SK-N-SH treated with all-trans-retinoic acid at 6 μM for 48 hours (cell line): ENCODE measurements at regions not wholly inside any gene's neighbourhood (a gene's known extent, or its start where the extent isn't known, plus 50 kb on each side); places are given as distances from the start of the nearest gene placed in this dataset.

Experiments
- ATAC-seq: fragments of 200-7000 bp; cut with Tn5 transposase; 3 replicates; pipeline ENCODE4 v1.9.1; 2020; ENCODE audit warnings: mild to moderate bottlenecking, moderate library complexity
- ARNTL ChIP-seq: fragments of 450-650 bp; formaldehyde crosslinking; IDR thresholded peaks from 2 replicates; pipeline ENCODE4 v1.5.0; 2020; ENCODE audit warnings: low read depth, mild to moderate bottlenecking, moderate library complexity, borderline replicate concordance
- BACH2 ChIP-seq: fragments of 250-450 bp; sonication (Bioruptor Pico); IDR thresholded peaks from 2 replicates; pipeline ENCODE4 v1.9.0; 2021; ENCODE audit warnings: mild to moderate bottlenecking, borderline replicate concordance
- CSDC2 ChIP-seq: fragments of 250-450 bp; sonication (Bioruptor Pico); IDR thresholded peaks from 2 replicates; pipeline ENCODE4 v1.5.0; 2020; ENCODE audit warnings: mild to moderate bottlenecking, moderate library complexity
- ESRRG ChIP-seq: fragments of 250-450 bp; sonication (Bioruptor Pico); IDR thresholded peaks from 2 replicates; pipeline ENCODE4 v1.6.1; 2021; ENCODE audit warnings: mild to moderate bottlenecking
- GLIS3 ChIP-seq: fragments of 250-450 bp; sonication (Bioruptor Pico); IDR thresholded peaks from 2 replicates; pipeline ENCODE4 v1.5.0; 2020; ENCODE audit warnings: mild to moderate bottlenecking, moderate library complexity
- ISL1 ChIP-seq: fragments of 250-450 bp; sonication (Bioruptor Pico); IDR thresholded peaks from 2 replicates; pipeline ENCODE4 v2.1.2; 2022; ENCODE audit warnings: mild to moderate bottlenecking, moderate library complexity
- OSR1 ChIP-seq: fragments of 250-450 bp; sonication (Bioruptor Pico); IDR thresholded peaks from 2 replicates; pipeline ENCODE4 v1.8.0; 2022; ENCODE audit warnings: moderate library complexity, mild to moderate bottlenecking, inconsistent platforms
- PPARA ChIP-seq: fragments of 250-450 bp; sonication (Bioruptor Pico); IDR thresholded peaks from 2 replicates; pipeline ENCODE4 v1.5.0; 2020; ENCODE audit warnings: mild to moderate bottlenecking, borderline replicate concordance
- RARB ChIP-seq: fragments of 250-450 bp; sonication (Bioruptor Pico); IDR thresholded peaks from 2 replicates; pipeline ENCODE4 v1.8.0; 2021; ENCODE audit warnings: mild to moderate bottlenecking, moderate library complexity
- SNAI2 ChIP-seq: fragments of 250-450 bp; sonication (Bioruptor Pico); IDR thresholded peaks from 2 replicates; pipeline ENCODE4 v1.5.0; 2020; ENCODE audit warnings: mild to moderate bottlenecking, moderate library complexity
- TCF4 ChIP-seq: fragments of 250-450 bp; sonication (Bioruptor Pico); IDR thresholded peaks from 2 replicates; pipeline ENCODE4 v1.8.0; 2021; ENCODE audit warnings: mild to moderate bottlenecking, moderate library complexity, borderline replicate concordance
- TOX ChIP-seq: fragments of 250-450 bp; sonication (Bioruptor Pico); IDR thresholded peaks from 2 replicates; pipeline ENCODE4 v1.8.0; 2021; ENCODE audit warnings: mild to moderate bottlenecking, moderate library complexity, borderline replicate concordance
- ZC3H10 ChIP-seq: fragments of 250-450 bp; sonication (Bioruptor Pico); IDR thresholded peaks from 2 replicates; pipeline ENCODE4 v1.5.1; 2021; ENCODE audit warnings: mild to moderate bottlenecking, moderate library complexity
- ZFP3 ChIP-seq: fragments of 250-450 bp; sonication (Bioruptor Pico); IDR thresholded peaks from 2 replicates; pipeline ENCODE4 v1.5.0; 2020; ENCODE audit warnings: mild to moderate bottlenecking, moderate library complexity
- ZFP30 ChIP-seq: fragments of 450-650 bp; formaldehyde crosslinking; IDR thresholded peaks from 2 replicates; pipeline ENCODE4 v1.5.0; 2022; ENCODE audit warnings: mild to moderate bottlenecking, moderate library complexity
- ZNF565 ChIP-seq: fragments of 450-650 bp; formaldehyde crosslinking; conservative IDR thresholded peaks from 2 replicates; pipeline ENCODE4 v1.5.0; 2020; ENCODE audit warnings: low read depth, mild to moderate bottlenecking, moderate library complexity
- ZNF70 ChIP-seq: fragments of 450-650 bp; formaldehyde crosslinking; IDR thresholded peaks from 2 replicates; pipeline ENCODE4 v1.5.0; 2020; ENCODE audit warnings: mild to moderate bottlenecking, moderate library complexity
- ZNF8 ChIP-seq: fragments of 450-650 bp; formaldehyde crosslinking; IDR thresholded peaks from 2 replicates; pipeline ENCODE4 v1.5.0; 2020; ENCODE audit warnings: mild to moderate bottlenecking, moderate library complexity
- TF ChIP-seq, protein P1 (sequence below): fragments of 250-450 bp; sonication (Bioruptor Pico); IDR thresholded peaks from 2 replicates; pipeline ENCODE4 v1.5.1; 2020; ENCODE audit warnings: low read depth, mild to moderate bottlenecking, moderate library complexity
- TF ChIP-seq, protein P2 (sequence below): fragments of 250-450 bp; sonication (Bioruptor Pico); IDR thresholded peaks from 2 replicates; pipeline ENCODE4 v1.5.0; 2020; ENCODE audit warnings: mild to moderate bottlenecking, moderate library complexity
- TF ChIP-seq, protein P3 (sequence below): fragments of 250-450 bp; sonication (Bioruptor Pico); IDR thresholded peaks from 2 replicates; pipeline ENCODE4 v1.5.1; 2021; ENCODE audit warnings: mild to moderate bottlenecking, moderate library complexity
- TF ChIP-seq, protein P4 (sequence below): fragments of 250-450 bp; sonication (Bioruptor Pico); IDR thresholded peaks from 2 replicates; pipeline ENCODE4 v1.8.0; 2021; ENCODE audit warnings: low read depth, mild to moderate bottlenecking, moderate library complexity, borderline replicate concordance

DNA sequence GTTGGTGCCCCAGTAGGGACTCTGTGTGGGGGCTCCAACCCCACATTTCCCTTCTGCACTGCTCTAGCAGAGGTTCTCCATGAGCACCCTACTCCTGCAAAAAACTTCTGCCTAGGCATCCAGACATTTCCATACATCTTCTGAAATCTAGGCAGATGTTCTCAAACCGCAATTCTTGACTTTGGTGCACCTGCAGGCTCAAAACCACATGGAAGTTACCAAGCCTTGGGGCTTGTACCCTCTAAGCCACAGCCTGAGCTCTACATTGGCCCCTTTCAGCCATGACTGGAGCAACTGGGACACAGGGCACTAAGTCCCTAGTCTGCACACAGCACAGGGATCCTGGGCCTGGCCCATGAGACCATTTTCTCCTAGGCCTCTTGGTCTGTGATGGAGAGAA lies 66.5 kb upstream of the VGLL3 start:
- TF ChIP-seq, protein P1, sequence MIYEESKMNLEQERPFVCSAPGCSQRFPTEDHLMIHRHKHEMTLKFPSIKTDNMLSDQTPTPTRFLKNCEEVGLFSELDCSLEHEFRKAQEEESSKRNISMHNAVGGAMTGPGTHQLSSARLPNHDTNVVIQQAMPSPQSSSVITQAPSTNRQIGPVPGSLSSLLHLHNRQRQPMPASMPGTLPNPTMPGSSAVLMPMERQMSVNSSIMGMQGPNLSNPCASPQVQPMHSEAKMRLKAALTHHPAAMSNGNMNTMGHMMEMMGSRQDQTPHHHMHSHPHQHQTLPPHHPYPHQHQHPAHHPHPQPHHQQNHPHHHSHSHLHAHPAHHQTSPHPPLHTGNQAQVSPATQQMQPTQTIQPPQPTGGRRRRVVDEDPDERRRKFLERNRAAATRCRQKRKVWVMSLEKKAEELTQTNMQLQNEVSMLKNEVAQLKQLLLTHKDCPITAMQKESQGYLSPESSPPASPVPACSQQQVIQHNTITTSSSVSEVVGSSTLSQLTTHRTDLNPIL (CRISPR knock-in tag) = no peak
- TF ChIP-seq OSR1 (CRISPR knock-in tag) = no peak
- no peak for TF ChIP-seq ZNF565 (CRISPR knock-in tag)
- TF ChIP-seq ZC3H10 (CRISPR knock-in tag) = no peak
- no peak for TF ChIP-seq ARNTL
- TF ChIP-seq ESRRG (CRISPR knock-in tag) = no peak
- TF ChIP-seq, protein P2, sequence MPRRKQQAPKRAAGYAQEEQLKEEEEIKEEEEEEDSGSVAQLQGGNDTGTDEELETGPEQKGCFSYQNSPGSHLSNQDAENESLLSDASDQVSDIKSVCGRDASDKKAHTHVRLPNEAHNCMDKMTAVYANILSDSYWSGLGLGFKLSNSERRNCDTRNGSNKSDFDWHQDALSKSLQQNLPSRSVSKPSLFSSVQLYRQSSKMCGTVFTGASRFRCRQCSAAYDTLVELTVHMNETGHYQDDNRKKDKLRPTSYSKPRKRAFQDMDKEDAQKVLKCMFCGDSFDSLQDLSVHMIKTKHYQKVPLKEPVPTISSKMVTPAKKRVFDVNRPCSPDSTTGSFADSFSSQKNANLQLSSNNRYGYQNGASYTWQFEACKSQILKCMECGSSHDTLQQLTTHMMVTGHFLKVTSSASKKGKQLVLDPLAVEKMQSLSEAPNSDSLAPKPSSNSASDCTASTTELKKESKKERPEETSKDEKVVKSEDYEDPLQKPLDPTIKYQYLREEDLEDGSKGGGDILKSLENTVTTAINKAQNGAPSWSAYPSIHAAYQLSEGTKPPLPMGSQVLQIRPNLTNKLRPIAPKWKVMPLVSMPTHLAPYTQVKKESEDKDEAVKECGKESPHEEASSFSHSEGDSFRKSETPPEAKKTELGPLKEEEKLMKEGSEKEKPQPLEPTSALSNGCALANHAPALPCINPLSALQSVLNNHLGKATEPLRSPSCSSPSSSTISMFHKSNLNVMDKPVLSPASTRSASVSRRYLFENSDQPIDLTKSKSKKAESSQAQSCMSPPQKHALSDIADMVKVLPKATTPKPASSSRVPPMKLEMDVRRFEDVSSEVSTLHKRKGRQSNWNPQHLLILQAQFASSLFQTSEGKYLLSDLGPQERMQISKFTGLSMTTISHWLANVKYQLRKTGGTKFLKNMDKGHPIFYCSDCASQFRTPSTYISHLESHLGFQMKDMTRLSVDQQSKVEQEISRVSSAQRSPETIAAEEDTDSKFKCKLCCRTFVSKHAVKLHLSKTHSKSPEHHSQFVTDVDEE (CRISPR knock-in tag) = no peak
- TF ChIP-seq ZNF8 (CRISPR knock-in tag) = no peak
- TF ChIP-seq GLIS3 = no peak
- no peak for TF ChIP-seq BACH2 (CRISPR knock-in tag)
- TF ChIP-seq, protein P3, sequence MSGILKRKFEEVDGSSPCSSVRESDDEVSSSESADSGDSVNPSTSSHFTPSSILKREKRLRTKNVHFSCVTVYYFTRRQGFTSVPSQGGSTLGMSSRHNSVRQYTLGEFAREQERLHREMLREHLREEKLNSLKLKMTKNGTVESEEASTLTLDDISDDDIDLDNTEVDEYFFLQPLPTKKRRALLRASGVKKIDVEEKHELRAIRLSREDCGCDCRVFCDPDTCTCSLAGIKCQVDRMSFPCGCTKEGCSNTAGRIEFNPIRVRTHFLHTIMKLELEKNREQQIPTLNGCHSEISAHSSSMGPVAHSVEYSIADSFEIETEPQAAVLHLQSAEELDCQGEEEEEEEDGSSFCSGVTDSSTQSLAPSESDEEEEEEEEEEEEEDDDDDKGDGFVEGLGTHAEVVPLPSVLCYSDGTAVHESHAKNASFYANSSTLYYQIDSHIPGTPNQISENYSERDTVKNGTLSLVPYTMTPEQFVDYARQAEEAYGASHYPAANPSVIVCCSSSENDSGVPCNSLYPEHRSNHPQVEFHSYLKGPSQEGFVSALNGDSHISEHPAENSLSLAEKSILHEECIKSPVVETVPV (CRISPR knock-in tag) = no peak
- TF ChIP-seq, protein P4, sequence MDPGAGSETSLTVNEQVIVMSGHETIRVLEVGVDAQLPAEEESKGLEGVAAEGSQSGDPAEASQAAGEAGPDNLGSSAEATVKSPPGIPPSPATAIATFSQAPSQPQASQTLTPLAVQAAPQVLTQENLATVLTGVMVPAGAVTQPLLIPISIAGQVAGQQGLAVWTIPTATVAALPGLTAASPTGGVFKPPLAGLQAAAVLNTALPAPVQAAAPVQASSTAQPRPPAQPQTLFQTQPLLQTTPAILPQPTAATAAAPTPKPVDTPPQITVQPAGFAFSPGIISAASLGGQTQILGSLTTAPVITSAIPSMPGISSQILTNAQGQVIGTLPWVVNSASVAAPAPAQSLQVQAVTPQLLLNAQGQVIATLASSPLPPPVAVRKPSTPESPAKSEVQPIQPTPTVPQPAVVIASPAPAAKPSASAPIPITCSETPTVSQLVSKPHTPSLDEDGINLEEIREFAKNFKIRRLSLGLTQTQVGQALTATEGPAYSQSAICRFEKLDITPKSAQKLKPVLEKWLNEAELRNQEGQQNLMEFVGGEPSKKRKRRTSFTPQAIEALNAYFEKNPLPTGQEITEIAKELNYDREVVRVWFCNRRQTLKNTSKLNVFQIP (CRISPR knock-in tag) = no peak
- TF ChIP-seq ZFP30 (CRISPR knock-in tag) = no peak
- TF ChIP-seq TCF4 (CRISPR knock-in tag) = no peak
- no peak for TF ChIP-seq CSDC2
- TF ChIP-seq ZNF70 (CRISPR knock-in tag) = no peak
- TF ChIP-seq SNAI2 = no peak
- no peak for TF ChIP-seq ISL1 (CRISPR knock-in tag)
- TF ChIP-seq ZFP3 (CRISPR knock-in tag) = no peak
- TF ChIP-seq RARB = no peak
- TF ChIP-seq, all 23 proteins: peak for 0
- ATAC-seq = no peak

DNA sequence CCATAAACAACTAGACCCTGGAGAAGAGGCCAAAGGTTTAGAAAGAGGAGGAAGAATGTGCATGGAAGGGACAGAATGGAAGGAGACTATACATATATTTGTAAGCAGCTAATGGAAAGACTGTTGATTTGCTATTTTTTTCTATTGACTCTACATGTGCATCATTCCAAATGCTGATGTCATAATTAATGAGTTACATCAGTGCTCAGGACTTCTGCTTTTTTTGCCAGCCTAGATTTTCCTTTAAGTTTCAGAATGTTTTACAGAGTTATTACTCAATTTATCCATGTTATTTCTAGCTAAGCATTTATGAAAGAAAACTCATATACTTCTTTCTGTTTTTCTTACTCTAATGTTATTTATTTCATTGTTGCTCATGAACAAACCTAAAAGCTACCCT lies 62.6 kb upstream of the VGLL3 start:
- TF ChIP-seq, protein P4 (CRISPR knock-in tag) = no peak
- TF ChIP-seq GLIS3 (no peak), ESRRG (CRISPR knock-in tag) (no peak), ZC3H10 (CRISPR knock-in tag) (no peak), RARB (no peak), ZNF8 (CRISPR knock-in tag) (no peak), OSR1 (CRISPR knock-in tag) (no peak)
- no peak for ATAC-seq

DNA sequence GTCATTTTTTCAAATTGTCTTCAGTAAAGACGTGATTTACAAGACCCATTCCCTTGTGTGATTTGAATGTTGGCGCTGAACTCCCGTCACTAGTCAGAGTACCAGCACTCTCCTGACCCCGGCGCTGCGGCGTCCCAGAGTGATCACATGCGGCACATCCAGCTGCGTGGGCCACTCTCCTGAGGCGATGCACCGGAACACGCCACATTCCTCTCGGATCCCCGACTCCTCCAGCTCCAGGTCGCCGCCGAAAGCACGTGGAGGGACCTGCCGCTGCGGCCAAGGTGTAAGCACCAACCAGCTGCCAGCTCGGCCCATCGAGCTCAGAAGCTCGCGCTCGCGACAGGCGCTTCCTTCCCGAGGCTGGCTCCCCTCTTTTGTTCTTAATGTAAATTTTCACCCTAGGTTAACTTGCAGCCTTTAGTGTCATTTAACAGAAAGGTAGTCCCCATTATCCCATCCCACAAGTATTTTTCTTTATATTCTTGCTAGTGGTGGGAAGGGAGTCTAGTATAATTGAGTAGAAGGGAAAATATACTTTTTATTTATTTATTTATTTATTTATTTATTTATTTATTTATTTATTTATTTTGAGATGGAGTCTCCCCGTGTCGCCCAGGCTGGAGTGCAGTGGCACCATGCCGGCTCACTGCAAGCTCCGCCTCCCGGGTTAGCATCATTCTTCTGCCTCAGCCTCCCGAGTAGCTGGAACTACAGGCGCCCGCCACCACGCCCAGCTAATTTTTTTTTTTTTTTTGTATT lies 61.7 kb upstream of the VGLL3 start:
- ATAC-seq = no peak
- TF ChIP-seq RARB (no peak), CSDC2 (no peak), ZNF70 (CRISPR knock-in tag) (no peak), SNAI2 (no peak), TOX (no peak), ESRRG (CRISPR knock-in tag) (no peak), GLIS3 (no peak), ZFP3 (CRISPR knock-in tag) (no peak), ZFP30 (CRISPR knock-in tag) (no peak), ZC3H10 (CRISPR knock-in tag) (no peak), ZNF565 (CRISPR knock-in tag) (no peak), PPARA (no peak)
- TF ChIP-seq, protein P3 (CRISPR knock-in tag) = no peak
- TF ChIP-seq, protein P4 (CRISPR knock-in tag) = no peak
